Lower lobe of right lung (tissue), 2 donors: ENCODE measurements at regions not wholly inside any gene's neighbourhood (a gene's known extent, or its start where the extent isn't known, plus 50 kb on each side); places are given as distances from the start of the nearest gene placed in this dataset.

Source experiments
- ATAC-seq, 2 donors: fragments of 200-7000 bp; cut with Tn5 transposase; one replicate each; pipeline ENCODE4 v1.9.1; 2020 to 2022; ENCODE audit warnings: mild to moderate bottlenecking in 2 of 2, moderate library complexity in 2 of 2
- DNase-seq: peaks from one replicate; pipeline ENCODE4 v3.0.0-alpha.2; 2020
- H3K27ac ChIP-seq: fragments of 200-600 bp; one replicate; pipeline ENCODE4 v1.8.0; 2022
- H3K27me3 ChIP-seq: fragments of 200-600 bp; one replicate; pipeline ENCODE4 v1.8.0; 2022; ENCODE audit warnings: low read depth
- H3K36me3 ChIP-seq: fragments of 200-600 bp; one replicate; pipeline ENCODE4 v1.8.0; 2022; ENCODE audit warnings: mild to moderate bottlenecking
- H3K4me1 ChIP-seq: fragments of 200-600 bp; one replicate; pipeline ENCODE4 v1.8.0; 2022
- H3K4me3 ChIP-seq: fragments of 200-600 bp; one replicate; pipeline ENCODE4 v1.8.0; 2022; ENCODE audit warnings: mild to moderate bottlenecking
- H3K9me3 ChIP-seq: fragments of 200-600 bp; one replicate; pipeline ENCODE4 v1.8.0; 2022
- CTCF ChIP-seq: fragments of 200-600 bp; IDR thresholded peaks from one replicate; pipeline ENCODE4 v1.8.0; 2022; ENCODE audit warnings: antibody characterized with exemption, mild to moderate bottlenecking
- intact Hi-C: fragments of 100-400 bp; cut with DNase I; formaldehyde crosslinking; loops from one replicate; pipeline ENCODE4 v1.11.0; 2022
- donor health status: DM: no; HTN: yes; CAD: no; lungs with severe emphysema.

GRCh38 chr6:147695819-147696218 lies 187.3 kb downstream of the SAMD5 start:
- H3K27me3 ChIP-seq: no peaks in the 10 kb centered on the region
- no peak overlapping the region for H3K4me3 ChIP-seq
- intact Hi-C loops: no loop called here
- TF ChIP-seq CTCF: no peak
- H3K4me1 ChIP-seq: no peaks in the 10 kb centered on the region
- no peak for DNase-seq
- no peak overlapping the region for H3K27ac ChIP-seq
- no peaks in the 10 kb centered on the region for H3K9me3 ChIP-seq
- H3K36me3 ChIP-seq: no peaks in the 10 kb centered on the region
- ATAC-seq: no peak

GRCh38 chr6:147699140-147699539 lies 190.7 kb downstream of the SAMD5 start:
- Histone ChIP-seq H3K9me3 (no peaks in the 10 kb centered on the region), H3K36me3 (no peaks in the 10 kb centered on the region), H3K27ac (no peak overlapping the region), H3K27me3 (no peaks in the 10 kb centered on the region), H3K4me1 (no peaks in the 10 kb centered on the region), H3K4me3 (no peak overlapping the region)
- no peak for TF ChIP-seq CTCF
- intact Hi-C loops: no loop called here
- DNase-seq (no peak), ATAC-seq (no peak)

- Histone ChIP-seq H3K36me3 (no peaks in the 10 kb centered on the region), H3K4me1 (no peaks in the 10 kb centered on the region), H3K4me3 (no peak overlapping the region), H3K27ac (no peak overlapping the region), H3K27me3 (no peaks in the 10 kb centered on the region), H3K9me3 (no peaks in the 10 kb centered on the region)
- intact Hi-C loops: no loop called here
- no peak for ATAC-seq
- no peak for DNase-seq
- no peak for TF ChIP-seq CTCF
Measured at GRCh38 chr6:147699637-147700036, 191.1 kb downstream of the SAMD5 start.

- H3K27ac ChIP-seq: no peak overlapping the region
- H3K9me3 ChIP-seq: no peaks in the 10 kb centered on the region
- no peak for TF ChIP-seq CTCF
- no peaks in the 10 kb centered on the region for H3K36me3 ChIP-seq
- intact Hi-C loops: no loop called here
- DNase-seq (no peak), ATAC-seq (no peak)
- H3K27me3 ChIP-seq: no peaks in the 10 kb centered on the region
- no peaks in the 10 kb centered on the region for H3K4me1 ChIP-seq
- H3K4me3 ChIP-seq: no peak overlapping the region
Measured at GRCh38 chr6:147700436-147701209, 192.1 kb downstream of the SAMD5 start.

GRCh38 chr6:147704691-147705090 lies 196.2 kb downstream of the SAMD5 start:
- H3K9me3 ChIP-seq: no peaks in the 10 kb centered on the region
- no peak overlapping the region for H3K27ac ChIP-seq
- intact Hi-C loops: no loop called here
- TF ChIP-seq CTCF: no peak
- no peak overlapping the region for H3K4me3 ChIP-seq
- ATAC-seq (no peak), DNase-seq (no peak)
- H3K27me3 ChIP-seq: no peaks in the 10 kb centered on the region
- H3K36me3 ChIP-seq: no peaks in the 10 kb centered on the region
- H3K4me1 ChIP-seq: no peaks in the 10 kb centered on the region
